BLaER1 (cell line): ENCODE measurements at regions not wholly inside any gene's neighbourhood (a gene's known extent, or its start where the extent isn't known, plus 50 kb on each side); places are given as distances from the start of the nearest gene placed in this dataset.
"Not testable (repeated sequence)": the region's sequence is repeated elsewhere in the genome, so short reads cannot be mapped to it uniquely, and the experiment has no call there.

Source experiments
- H3K27ac ChIP-seq: shearing (Covaris generic); formaldehyde crosslinking; 2 replicates; pipeline ENCODE4 v1.8.1; 2022
- H3K27me3 ChIP-seq: shearing (Covaris generic); formaldehyde crosslinking; 2 replicates; pipeline ENCODE4 v1.8.1; 2022
- H3K36me3 ChIP-seq: shearing (Covaris generic); formaldehyde crosslinking; 2 replicates; pipeline ENCODE4 v1.8.1; 2022
- H3K4me1 ChIP-seq: shearing (Covaris generic); formaldehyde crosslinking; 2 replicates; pipeline ENCODE4 v1.8.1; 2022
- H3K4me2 ChIP-seq: shearing (Covaris generic); formaldehyde crosslinking; 2 replicates; pipeline ENCODE4 v1.8.1; 2022
- H3K4me3 ChIP-seq: shearing (Covaris generic); formaldehyde crosslinking; 2 replicates; pipeline ENCODE4 v1.8.1; 2022
- H3K9ac ChIP-seq: shearing (Covaris generic); formaldehyde crosslinking; 2 replicates; pipeline ENCODE4 v1.8.1; 2022
- H3K9me3 ChIP-seq: shearing (Covaris generic); formaldehyde crosslinking; 2 replicates; pipeline ENCODE4 v1.8.1; 2022
- H4K20me1 ChIP-seq: shearing (Covaris generic); formaldehyde crosslinking; 2 replicates; pipeline ENCODE4 v1.8.1; 2022
- Cebpa-rat ChIP-seq: shearing (Covaris generic); IDR thresholded peaks from 2 replicates; pipeline ENCODE4 v1.8.1; 2022

GRCh38 chr6:105862936-105863607 lies 223.1 kb upstream of the PRDM1 start:
- H3K9me3 ChIP-seq: peaks cover 9% of the 10 kb centered on the region
- TF ChIP-seq Cebpa-rat: no peak
- H3K4me1 ChIP-seq: peaks cover 34% of the 10 kb centered on the region
- H3K27ac ChIP-seq: peak overlapping the region; percentile 63
- no peak overlapping the region for H3K4me3 ChIP-seq
- no peaks in the 10 kb centered on the region for H4K20me1 ChIP-seq
- H3K36me3 ChIP-seq: no peaks in the 10 kb centered on the region
- H3K27me3 ChIP-seq: no peaks in the 10 kb centered on the region
- 0 out of 2 replicates have a peak overlapping the region, but pooled peaks have one; percentile 25 for H3K9ac ChIP-seq
- peak overlapping the region; percentile 65 for H3K4me2 ChIP-seq

GRCh38 chr6:105860927-105861326 lies 225.2 kb upstream of the PRDM1 start:
- H3K4me3 ChIP-seq, H4K20me1 ChIP-seq, H3K36me3 ChIP-seq, H3K27me3 ChIP-seq, H3K27ac ChIP-seq, H3K9ac ChIP-seq, H3K4me2 ChIP-seq: not testable (repeated sequence)
- Histone ChIP-seq H3K9me3 (peaks cover 10% of the 10 kb centered on the region), H3K4me1 (peaks cover 29% of the 10 kb centered on the region)

- TF ChIP-seq Cebpa-rat: no peak
- Histone ChIP-seq H3K27me3 (no peaks in the 10 kb centered on the region), H3K36me3 (no peaks in the 10 kb centered on the region), H3K4me3 (no peak overlapping the region), H3K9ac (no peak overlapping the region), H3K9me3 (peaks cover 12% of the 10 kb centered on the region), H3K4me2 (no peak overlapping the region), H4K20me1 (no peaks in the 10 kb centered on the region), H3K4me1 (peaks cover 29% of the 10 kb centered on the region), H3K27ac (no peak overlapping the region)
These were observed 226.7 kb upstream of the PRDM1 start for GRCh38 chr6:105859457-105859856.

- H3K9me3 ChIP-seq: peaks cover 18% of the 10 kb centered on the region
- H3K36me3 ChIP-seq, H3K27ac ChIP-seq, H3K4me2 ChIP-seq, H3K4me3 ChIP-seq, H3K9ac ChIP-seq, H3K27me3 ChIP-seq, H4K20me1 ChIP-seq: not testable (repeated sequence)
- H3K4me1 ChIP-seq: peaks cover 25% of the 10 kb centered on the region
These were observed 227.5 kb upstream of the PRDM1 start for GRCh38 chr6:105858639-105859038.

DNA sequence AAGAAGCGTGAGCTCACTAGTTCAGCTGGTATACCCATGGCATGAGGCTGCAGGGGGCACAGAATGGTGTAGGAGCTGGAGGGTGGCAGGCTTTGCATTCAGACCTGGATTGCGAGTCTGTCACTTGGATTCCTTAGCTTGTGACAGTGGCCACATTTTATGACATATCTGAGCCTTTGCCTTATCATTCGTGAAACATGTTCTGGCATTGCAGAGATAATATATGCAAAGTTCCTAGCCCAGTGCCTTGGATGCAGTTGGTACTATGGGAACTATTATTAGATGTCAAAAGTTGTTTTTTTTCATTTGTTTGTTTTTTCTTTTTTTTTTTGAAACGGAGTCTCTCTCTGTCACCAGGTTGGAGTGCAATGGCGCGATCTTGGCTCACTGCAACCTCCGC lies 230.7 kb upstream of the PRDM1 start:
- no peaks in the 10 kb centered on the region for H4K20me1 ChIP-seq
- no peak overlapping the region for H3K27ac ChIP-seq
- H3K36me3 ChIP-seq: no peaks in the 10 kb centered on the region
- no peak overlapping the region for H3K4me2 ChIP-seq
- no peak overlapping the region for H3K9ac ChIP-seq
- H3K27me3 ChIP-seq: no peaks in the 10 kb centered on the region
- H3K9me3 ChIP-seq: peaks cover 18% of the 10 kb centered on the region
- peaks cover 7% of the 10 kb centered on the region; the same call in 1 of the 2 replicates for H3K4me1 ChIP-seq
- no peak for TF ChIP-seq Cebpa-rat
- no peak overlapping the region for H3K4me3 ChIP-seq

GRCh38 chr6:105853979-105854378 lies 232.2 kb upstream of the PRDM1 start:
- H3K27ac ChIP-seq, H3K4me3 ChIP-seq, H3K36me3 ChIP-seq, H3K27me3 ChIP-seq, H3K9ac ChIP-seq, H4K20me1 ChIP-seq, H3K4me1 ChIP-seq, H3K4me2 ChIP-seq: not testable (repeated sequence)
- peaks cover 18% of the 10 kb centered on the region for H3K9me3 ChIP-seq

GRCh38 chr6:105851606-105852005 lies 234.5 kb upstream of the PRDM1 start:
- Histone ChIP-seq H3K4me3 (no peak overlapping the region), H3K4me2 (no peak overlapping the region), H3K4me1 (no peaks in the 10 kb centered on the region), H3K27ac (no peak overlapping the region), H3K27me3 (no peaks in the 10 kb centered on the region), H3K9ac (no peak overlapping the region), H3K36me3 (no peaks in the 10 kb centered on the region), H4K20me1 (no peaks in the 10 kb centered on the region), H3K9me3 (peaks cover 18% of the 10 kb centered on the region)
- no peak for TF ChIP-seq Cebpa-rat

DNA sequence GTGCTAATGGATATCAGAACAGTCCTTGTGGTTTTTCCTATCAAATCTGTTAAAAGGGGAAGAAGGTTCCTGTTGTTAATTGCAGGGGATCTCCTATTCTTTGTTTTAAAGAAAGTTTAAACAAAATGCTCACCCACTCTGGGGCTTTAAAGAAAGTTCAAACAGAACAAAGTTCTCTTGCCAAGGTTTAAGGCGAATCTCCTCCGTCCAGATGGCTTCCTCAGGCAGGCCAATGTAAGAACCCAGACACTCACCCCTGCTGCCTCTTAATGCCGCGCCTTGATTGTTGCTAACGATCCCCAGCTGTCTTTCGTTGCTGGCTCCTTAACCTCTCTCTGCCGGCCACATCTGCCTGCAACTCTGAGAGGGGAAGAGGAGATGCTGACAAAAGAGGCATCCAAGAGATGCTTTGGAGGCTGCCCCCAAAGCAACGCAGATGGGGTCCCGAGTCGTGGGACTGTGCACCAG lies 235.0 kb upstream of the PRDM1 start:
- Histone ChIP-seq H3K4me3 (no peak overlapping the region), H3K9me3 (peaks cover 17% of the 10 kb centered on the region), H3K27ac (no peak overlapping the region), H3K9ac (no peak overlapping the region), H3K36me3 (no peaks in the 10 kb centered on the region), H3K27me3 (no peaks in the 10 kb centered on the region), H3K4me2 (no peak overlapping the region), H4K20me1 (no peaks in the 10 kb centered on the region), H3K4me1 (no peaks in the 10 kb centered on the region)
- no peak for TF ChIP-seq Cebpa-rat

GRCh38 chr6:105850261-105851112 lies 235.6 kb upstream of the PRDM1 start:
- Histone ChIP-seq H3K36me3 (no peaks in the 10 kb centered on the region), H4K20me1 (no peaks in the 10 kb centered on the region), H3K27me3 (no peaks in the 10 kb centered on the region), H3K27ac (no peak overlapping the region), H3K9ac (no peak overlapping the region), H3K9me3 (peaks cover 11% of the 10 kb centered on the region), H3K4me2 (no peak overlapping the region), H3K4me1 (no peaks in the 10 kb centered on the region), H3K4me3 (no peak overlapping the region)
- TF ChIP-seq Cebpa-rat: no peak

DNA sequence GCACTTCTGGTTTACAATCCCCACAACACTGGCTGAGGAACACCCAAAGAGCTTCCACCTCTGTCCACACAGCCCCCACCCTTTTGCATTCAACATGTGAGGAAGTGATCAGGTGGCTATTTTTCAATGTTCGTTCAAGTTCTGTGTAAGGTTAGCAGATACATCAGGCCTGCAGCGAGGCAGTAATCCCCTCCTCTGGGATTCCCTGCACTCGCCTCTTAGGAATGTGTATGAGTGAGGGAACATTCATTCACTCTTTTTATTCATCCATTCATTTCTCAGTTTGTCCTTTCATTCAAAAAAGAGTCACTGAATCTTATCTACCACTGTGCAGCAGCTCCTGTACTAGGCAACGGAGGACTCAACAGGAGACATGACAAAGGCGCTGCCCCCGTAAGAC lies 236.4 kb upstream of the PRDM1 start:
- H3K9ac ChIP-seq: no peak overlapping the region
- no peaks in the 10 kb centered on the region for H3K27me3 ChIP-seq
- peaks cover 6% of the 10 kb centered on the region for H3K9me3 ChIP-seq
- TF ChIP-seq Cebpa-rat: no peak
- no peaks in the 10 kb centered on the region for H3K4me1 ChIP-seq
- H3K36me3 ChIP-seq: no peaks in the 10 kb centered on the region
- H4K20me1 ChIP-seq: no peaks in the 10 kb centered on the region
- H3K4me2 ChIP-seq: no peak overlapping the region
- H3K27ac ChIP-seq: no peak overlapping the region
- H3K4me3 ChIP-seq: no peak overlapping the region
